PFSK-1 (cell line): ENCODE measurements at regions not wholly inside any gene's neighbourhood (a gene's known extent, or its start where the extent isn't known, plus 50 kb on each side); places are given as distances from the start of the nearest gene placed in this dataset.

Experiments used
- FOXP2 ChIP-seq: optimal IDR thresholded peaks from 2 replicates; pipeline ENCODE3; 2011; ENCODE audit warnings: borderline replicate concordance, control low read depth, inconsistent platforms; ENCODE audit not compliant: insufficient read depth; ENCODE audit errors: extremely low read length, extremely low read depth
- POLR2AphosphoS5 ChIP-seq: IDR thresholded peaks from 2 replicates; pipeline ENCODE4 v1.6.1; 2012; ENCODE audit warnings: low read depth, mild to moderate bottlenecking, control low read depth, low read length, moderate library complexity
- SIN3A ChIP-seq: IDR thresholded peaks from 2 replicates; pipeline ENCODE4 v1.6.1; 2012; ENCODE audit warnings: mild to moderate bottlenecking, low read length, moderate library complexity, borderline replicate concordance; ENCODE audit not compliant: insufficient read depth
- TAF1 ChIP-seq: IDR thresholded peaks from 2 replicates; pipeline ENCODE4 v1.6.1; 2012; ENCODE audit warnings: low read length, control low read depth, borderline replicate concordance; ENCODE audit not compliant: insufficient read depth
- TF ChIP-seq, protein P1 (sequence below), 2 experiments: IDR thresholded peaks; 2 replicates each; pipeline versions ENCODE4 v1.6.1 to v1.8.0; 2011 to 2012; ENCODE audit warnings: low read depth in 2 of 2, low read length in 2 of 2, control low read depth in 1 of 2, inconsistent platforms in 1 of 2, mild to moderate bottlenecking in 1 of 2, moderate library complexity in 1 of 2; ENCODE audit not compliant: insufficient read depth in 1 of 2

DNA sequence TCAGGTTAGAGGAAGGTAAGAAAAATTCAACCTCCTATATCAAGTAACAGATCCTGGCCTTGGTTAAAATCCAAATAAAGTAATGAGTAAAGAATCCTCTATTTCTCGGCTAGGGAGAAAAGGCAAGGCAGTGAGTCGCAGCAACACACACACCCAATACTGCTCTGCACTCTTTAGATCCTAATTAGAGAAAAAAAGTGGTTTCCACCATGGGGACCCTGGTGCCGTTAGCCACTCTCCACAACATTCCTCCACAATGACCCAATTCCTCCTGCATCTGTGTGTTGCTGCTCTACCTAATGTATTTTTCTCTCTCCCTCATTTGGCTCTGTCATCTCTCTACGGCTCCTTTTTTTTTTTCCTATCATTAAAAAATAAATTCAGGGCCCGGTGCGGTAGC is 462.7 kb downstream of the METTL4 start:
- TF ChIP-seq SIN3A, result no peak
- TF ChIP-seq, protein P1, sequence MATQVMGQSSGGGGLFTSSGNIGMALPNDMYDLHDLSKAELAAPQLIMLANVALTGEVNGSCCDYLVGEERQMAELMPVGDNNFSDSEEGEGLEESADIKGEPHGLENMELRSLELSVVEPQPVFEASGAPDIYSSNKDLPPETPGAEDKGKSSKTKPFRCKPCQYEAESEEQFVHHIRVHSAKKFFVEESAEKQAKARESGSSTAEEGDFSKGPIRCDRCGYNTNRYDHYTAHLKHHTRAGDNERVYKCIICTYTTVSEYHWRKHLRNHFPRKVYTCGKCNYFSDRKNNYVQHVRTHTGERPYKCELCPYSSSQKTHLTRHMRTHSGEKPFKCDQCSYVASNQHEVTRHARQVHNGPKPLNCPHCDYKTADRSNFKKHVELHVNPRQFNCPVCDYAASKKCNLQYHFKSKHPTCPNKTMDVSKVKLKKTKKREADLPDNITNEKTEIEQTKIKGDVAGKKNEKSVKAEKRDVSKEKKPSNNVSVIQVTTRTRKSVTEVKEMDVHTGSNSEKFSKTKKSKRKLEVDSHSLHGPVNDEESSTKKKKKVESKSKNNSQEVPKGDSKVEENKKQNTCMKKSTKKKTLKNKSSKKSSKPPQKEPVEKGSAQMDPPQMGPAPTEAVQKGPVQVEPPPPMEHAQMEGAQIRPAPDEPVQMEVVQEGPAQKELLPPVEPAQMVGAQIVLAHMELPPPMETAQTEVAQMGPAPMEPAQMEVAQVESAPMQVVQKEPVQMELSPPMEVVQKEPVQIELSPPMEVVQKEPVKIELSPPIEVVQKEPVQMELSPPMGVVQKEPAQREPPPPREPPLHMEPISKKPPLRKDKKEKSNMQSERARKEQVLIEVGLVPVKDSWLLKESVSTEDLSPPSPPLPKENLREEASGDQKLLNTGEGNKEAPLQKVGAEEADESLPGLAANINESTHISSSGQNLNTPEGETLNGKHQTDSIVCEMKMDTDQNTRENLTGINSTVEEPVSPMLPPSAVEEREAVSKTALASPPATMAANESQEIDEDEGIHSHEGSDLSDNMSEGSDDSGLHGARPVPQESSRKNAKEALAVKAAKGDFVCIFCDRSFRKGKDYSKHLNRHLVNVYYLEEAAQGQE (IDR thresholded peaks at IDR 0.05; ENCODE audit: insufficient read depth in 1 of 2, low read depth in 2 of 2, low read length in 2 of 2), result no peak
- no peak for TF ChIP-seq TAF1
- TF ChIP-seq POLR2AphosphoS5, result no peak
- TF ChIP-seq FOXP2, result no peak
